NT2/D1 (cell line): ENCODE measurements at regions not wholly inside any gene's neighbourhood (a gene's known extent, or its start where the extent isn't known, plus 50 kb on each side); places are given as distances from the start of the nearest gene placed in this dataset.

Experiments
- SUZ12 ChIP-seq: IDR thresholded peaks from 2 replicates; pipeline ENCODE4 v1.6.1; 2011; ENCODE audit not compliant: insufficient read length, insufficient read depth; ENCODE audit errors: extremely low read depth
- YY1 ChIP-seq: IDR thresholded peaks from 2 replicates; pipeline ENCODE4 v1.6.1; 2011; ENCODE audit not compliant: insufficient read length, insufficient read depth
- ZNF274 ChIP-seq: IDR thresholded peaks from 2 replicates; pipeline ENCODE4 v1.6.1; 2011; ENCODE audit warnings: mild to moderate bottlenecking, low read depth, low read length

DNA sequence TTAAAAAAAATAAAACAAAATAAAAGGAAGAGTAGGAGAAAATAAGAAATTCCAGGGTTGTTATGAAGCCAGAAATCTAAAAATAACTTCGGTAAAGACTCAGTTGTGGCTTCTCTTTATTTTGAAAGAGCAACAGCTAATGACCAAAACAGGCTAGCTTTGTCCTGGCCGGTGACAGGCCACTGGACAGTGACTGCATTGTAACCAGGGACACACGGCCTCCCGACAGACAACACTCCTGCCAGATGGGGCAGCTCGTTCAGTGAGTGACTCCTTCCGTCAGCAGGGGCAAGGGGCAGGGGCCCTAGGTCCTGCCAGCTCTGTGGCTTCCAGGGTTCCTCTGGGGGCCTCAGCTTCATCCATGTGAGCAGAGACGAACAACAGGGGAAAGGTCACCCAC is 173.4 kb downstream of the KATNAL1 start:
- no peak for TF ChIP-seq SUZ12
- no peak for TF ChIP-seq YY1
- TF ChIP-seq ZNF274 = no peak
